Stimulated activated CD4-positive, alpha-beta T cell treated with anti-CD3 and anti-CD28 coated beads, Interleukin-4, amount 100 ng/mL, for 4 hours (primary cell): ENCODE measurements at regions not wholly inside any gene's neighbourhood (a gene's known extent, or its start where the extent isn't known, plus 50 kb on each side); places are given as distances from the start of the nearest gene placed in this dataset.
"Not testable (repeated sequence)": the region's sequence is repeated elsewhere in the genome, so short reads cannot be mapped to it uniquely, and the experiment has no call there.

Experiments used
- DNase-seq, 2 experiments: peaks; one replicate each; pipeline ENCODE4 v3.0.0-alpha.2; 2020

- DNase-seq = not testable (repeated sequence)
Measured at GRCh38 chr14:105682442-105682841, 156.1 kb downstream of the TMEM121 start.

- DNase-seq = no peak
Measured at GRCh38 chr14:105682956-105683570, 156.7 kb downstream of the TMEM121 start.

DNA sequence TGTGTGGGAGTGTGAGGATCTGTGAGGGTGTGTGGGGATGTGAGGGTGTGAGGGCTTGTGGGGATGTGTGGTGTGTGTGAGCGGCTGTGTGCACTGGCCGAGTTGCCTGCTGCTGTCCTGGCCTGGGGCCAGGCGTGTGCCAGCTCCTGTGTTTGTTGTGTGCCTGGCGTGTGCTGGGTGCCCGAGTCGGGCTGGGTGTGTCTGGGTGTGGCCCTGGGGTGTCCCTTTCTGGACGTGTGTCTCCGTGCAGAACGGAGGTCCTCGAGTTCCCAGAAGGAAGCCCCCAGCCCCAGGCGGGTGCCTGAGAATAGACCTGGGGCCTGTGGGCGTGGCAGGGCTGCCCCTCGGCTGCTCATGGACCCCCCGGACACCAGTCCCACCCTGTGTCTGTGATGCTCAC is 157.7 kb downstream of the TMEM121 start:
- DNase-seq = not testable (repeated sequence)

DNA sequence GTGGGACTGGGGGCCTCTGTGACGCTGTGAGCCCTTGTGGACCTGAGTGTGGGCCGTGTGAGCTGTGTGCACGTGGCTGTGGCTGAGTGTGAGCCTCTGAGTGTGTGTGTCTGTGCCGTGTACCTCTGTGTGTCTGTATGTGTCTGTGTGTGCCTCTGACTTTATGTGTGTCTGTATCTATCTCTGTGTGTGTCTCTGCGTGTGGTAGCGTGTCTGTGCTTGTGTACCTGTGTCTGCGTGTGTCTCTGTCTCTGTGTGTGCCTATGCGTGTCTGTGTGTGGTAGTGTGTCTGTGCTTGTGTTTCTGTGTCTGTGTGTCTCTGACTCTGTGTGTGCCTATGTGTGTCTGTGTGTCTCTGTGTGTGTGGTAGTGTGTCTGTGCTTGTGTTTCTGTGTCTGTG is 158.2 kb downstream of the TMEM121 start:
- DNase-seq = not testable (repeated sequence)

- DNase-seq = no peak
Measured at GRCh38 chr14:105685003-105685402, 158.6 kb downstream of the TMEM121 start.

- not testable (repeated sequence) for DNase-seq
Measured at GRCh38 chr14:105685605-105686004, 159.2 kb downstream of the TMEM121 start.

DNA sequence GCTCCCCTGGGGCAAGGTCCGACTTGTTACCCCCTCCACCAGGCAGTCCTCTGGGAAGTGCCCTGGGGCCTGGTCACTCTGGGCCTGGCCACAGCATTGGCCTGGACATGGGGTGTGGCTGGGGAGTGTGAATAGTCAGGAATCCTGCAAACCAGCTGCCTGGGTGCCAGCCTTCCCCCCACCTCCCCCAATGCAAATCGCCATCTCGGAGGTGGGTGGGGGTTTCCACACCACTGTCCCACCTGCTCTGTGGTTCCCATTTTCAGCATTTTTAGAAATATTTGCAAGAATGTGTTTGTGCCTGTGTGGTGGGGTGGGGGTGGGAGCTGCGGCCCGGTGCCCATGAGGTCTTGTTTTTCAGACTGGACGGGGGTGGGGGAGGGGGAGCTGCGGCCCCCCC is 159.7 kb downstream of the TMEM121 start:
- DNase-seq = not testable (repeated sequence)

DNA sequence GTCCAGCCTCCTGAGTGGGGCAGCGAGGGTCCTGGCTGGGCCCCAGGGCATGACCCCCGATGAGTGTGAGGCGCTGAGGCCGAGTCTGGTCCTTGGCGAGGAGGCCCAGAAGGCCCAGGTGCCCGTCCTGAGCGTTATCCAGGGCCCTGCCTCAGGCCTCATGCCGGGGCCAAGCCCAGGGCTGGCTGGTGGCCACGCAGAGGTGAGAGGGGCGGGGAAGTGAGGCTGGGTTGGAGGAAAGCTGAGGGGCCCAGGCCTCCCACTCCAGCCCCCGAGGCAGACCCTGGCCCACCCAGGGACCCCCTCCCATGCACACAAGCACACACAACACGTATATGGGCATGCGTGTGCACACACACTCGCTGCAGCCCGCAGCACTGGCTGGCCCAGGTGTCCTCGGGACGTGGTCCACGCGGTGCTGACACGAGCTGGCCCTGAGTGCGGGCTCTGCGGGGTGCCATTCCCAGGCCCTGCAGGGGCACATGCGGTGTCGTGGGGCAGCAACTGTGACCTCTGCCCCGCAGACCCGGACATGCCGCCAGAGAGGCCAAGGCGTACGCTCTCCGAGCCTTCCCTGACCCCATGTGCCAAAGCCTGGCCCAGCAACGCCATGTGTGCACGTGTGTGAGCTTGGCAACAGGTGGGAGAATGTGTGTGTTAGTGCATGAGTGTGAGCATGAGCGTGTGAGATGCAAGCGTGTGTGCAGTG is 160.2 kb downstream of the TMEM121 start:
- not testable (repeated sequence) for DNase-seq

- not testable (repeated sequence) for DNase-seq
Measured at GRCh38 chr14:105687171-105688022, 161.0 kb downstream of the TMEM121 start.

- DNase-seq = not testable (repeated sequence)
Measured at GRCh38 chr14:105688023-105688351, 161.6 kb downstream of the TMEM121 start.

DNA sequence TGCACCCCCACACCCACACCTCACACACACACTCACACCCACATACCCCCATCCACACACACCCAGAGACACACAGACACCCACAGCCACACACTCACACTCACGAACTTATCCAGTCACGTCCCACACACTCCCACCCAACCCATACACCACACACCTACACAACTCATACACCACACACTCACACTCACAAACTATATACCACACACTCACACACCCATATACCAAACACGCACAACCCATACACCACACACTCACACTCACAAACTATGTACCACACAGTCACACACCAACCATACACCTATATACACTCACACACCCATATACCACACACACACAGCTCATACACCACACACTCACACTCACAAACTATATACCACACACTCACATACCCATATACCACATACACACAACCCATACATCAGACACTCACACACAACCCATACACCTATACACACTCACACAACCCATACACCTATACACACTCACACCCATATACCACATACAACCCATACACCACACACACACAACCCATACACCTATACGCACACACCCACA is 162.4 kb downstream of the TMEM121 start:
- DNase-seq = not testable (repeated sequence)

- DNase-seq = no peak
Measured at GRCh38 chr14:105689722-105690121, 163.3 kb downstream of the TMEM121 start.

GRCh38 chr14:105690671-105691070 is 164.3 kb downstream of the TMEM121 start:
- DNase-seq = no peak

- not testable (repeated sequence) for DNase-seq
Measured at GRCh38 chr14:105691321-105692109, 165.1 kb downstream of the TMEM121 start.

DNA sequence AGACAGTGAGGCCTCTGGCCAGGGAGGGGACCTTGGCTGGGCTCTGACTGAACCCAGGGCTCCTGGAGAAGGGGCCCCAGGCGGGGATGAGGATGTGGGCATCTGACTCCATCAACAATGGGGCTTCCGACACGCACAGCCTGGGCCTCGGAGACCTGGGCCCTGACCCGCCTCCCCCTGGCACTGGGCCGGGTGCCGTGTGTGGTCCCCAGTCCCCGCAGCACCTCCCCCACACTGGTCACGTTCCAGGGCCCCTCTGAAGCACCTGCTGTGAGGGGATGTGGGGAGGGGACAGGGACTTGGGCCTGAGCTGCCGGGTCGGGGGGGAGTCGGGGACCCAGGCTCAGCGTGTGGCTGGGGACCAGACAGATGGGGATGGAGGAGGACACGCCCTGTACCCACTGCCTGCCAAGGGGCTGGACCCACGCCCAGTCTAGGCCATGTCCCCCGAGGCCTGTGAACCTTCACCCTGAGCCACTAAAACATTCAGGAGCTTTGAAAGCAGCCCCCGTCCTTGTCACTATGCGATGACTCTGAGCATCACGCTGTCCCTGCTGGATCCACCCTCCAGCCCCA is 165.8 kb downstream of the TMEM121 start:
- not testable (repeated sequence) for DNase-seq

GRCh38 chr14:105694961-105695360 is 168.6 kb downstream of the TMEM121 start:
- no peak for DNase-seq

DNA sequence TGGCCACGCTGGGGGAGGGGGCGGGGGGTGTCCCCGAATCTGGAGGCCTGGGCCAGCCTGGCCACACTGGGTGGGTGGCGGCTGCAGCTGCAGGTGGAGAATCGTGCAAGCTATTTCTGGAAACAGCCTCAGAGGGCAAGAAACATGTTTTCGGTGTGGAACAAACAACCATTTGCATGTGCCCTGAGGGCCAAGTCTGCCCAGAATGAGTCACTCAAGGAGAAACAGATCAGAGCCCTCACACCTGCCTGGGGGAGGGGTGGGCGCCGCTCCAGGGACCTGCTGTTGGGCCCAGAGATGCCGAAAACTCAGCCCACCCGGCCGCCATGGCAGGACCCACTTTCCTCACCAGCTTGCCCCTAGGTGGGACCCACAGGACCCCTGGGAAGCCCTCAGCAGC is 170.0 kb downstream of the TMEM121 start:
- DNase-seq = not testable (repeated sequence)

- not testable (repeated sequence) for DNase-seq
Measured at GRCh38 chr14:105697414-105697813, 171.0 kb downstream of the TMEM121 start.

GRCh38 chr14:105697955-105698354 is 171.6 kb downstream of the TMEM121 start:
- not testable (repeated sequence) for DNase-seq

DNA sequence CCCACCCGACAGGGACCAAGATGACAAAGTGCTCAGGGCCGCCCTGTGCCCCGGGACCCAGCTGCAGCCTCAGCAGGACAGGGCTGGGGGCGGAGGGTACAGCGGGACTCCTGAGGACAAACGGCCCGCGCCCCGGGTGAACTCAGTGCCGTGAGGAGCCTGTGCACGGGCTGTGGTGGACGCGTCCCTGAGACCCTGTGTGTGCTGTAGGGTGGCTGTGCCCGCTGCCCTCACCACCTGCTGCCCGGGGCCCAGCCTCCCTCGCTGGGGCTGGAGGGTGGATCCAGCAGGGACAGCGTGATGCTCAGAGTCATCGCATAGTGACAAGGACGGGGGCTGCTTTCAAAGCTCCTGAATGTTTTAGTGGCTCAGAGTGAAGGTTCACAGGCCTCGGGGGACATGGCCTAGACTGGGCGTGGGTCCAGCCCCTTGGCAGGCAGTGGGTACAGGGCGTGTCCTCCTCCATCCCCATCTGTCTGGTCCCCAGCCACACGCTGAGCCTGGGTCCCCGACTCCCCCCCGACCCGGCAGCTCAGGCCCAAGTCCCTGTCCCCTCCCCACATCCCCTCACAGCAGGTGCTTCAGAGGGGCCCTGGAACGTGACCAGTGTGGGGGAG is 172.7 kb downstream of the TMEM121 start:
- not testable (repeated sequence) for DNase-seq

- not testable (repeated sequence) for DNase-seq
Measured at GRCh38 chr14:105699706-105700105, 173.3 kb downstream of the TMEM121 start.

DNA sequence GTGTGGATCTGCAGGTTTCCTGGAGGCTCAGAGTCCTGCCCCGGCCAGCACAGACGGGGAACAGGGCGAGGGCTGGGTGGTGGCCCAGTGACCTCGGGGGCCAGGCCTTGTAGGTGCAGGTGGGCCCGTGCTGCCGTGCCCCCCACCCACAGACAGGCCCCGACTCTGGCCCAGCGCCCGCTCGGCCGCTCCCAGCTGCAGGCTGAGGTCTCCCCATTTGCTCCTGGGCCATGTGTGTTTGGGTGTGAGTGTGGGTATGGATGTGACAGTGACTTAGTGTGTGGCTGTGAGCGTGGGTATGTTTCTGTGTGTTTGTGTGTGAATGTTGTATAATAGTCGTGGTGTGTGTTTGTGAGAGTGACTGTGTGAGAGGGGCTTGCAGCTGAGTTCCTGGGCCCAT is 173.8 kb downstream of the TMEM121 start:
- not testable (repeated sequence) for DNase-seq
